ENCODE measurements at regions not wholly inside any gene's neighbourhood (a gene's known extent, or its start where the extent isn't known, plus 50 kb on each side); places are given as distances from the start of the nearest gene placed in this dataset.

- Histone ChIP-seq H3K9me3 (ENCODE audit: low read length) (no peaks in the 10 kb centered on the region), H3K4me3 (ENCODE audit: low read depth, low read length, poor library complexity, severe bottlenecking) (no peak overlapping the region), H2AFZ (ENCODE audit: low read length) (no peak overlapping the region), H3K36me3 (ENCODE audit: insufficient read depth, low read length) (no peaks in the 10 kb centered on the region), H3K4me1 (ENCODE audit: insufficient read depth, low read length, poor library complexity, severe bottlenecking) (no peaks in the 10 kb centered on the region), H4K20me1 (ENCODE audit: insufficient read depth, low read length) (no peaks in the 10 kb centered on the region), H3K9me2 (ENCODE audit: insufficient read depth, low read length) (no peaks in the 10 kb centered on the region), H3K4me2 (ENCODE audit: low read length) (no peak overlapping the region), H3K79me2 (ENCODE audit: insufficient read depth, low read depth, low read length) (no peaks in the 10 kb centered on the region), H3K27ac (ENCODE audit: low read depth, low read length, poor library complexity, severe bottlenecking) (no peak overlapping the region)
- intact Hi-C loops (cut with micrococcal nuclease; ENCODE audit: unreplicated experiment): no loop called here
- DNase-seq (ENCODE audit: low spot score): no peak
- TF ChIP-seq CTCF (conservative IDR thresholded peaks at IDR 0.05; ENCODE audit: low read length) (no peak), EZH2phosphoT487 (IDR thresholded peaks at IDR 0.05; ENCODE audit: borderline replicate concordance, low read depth, low read length) (no peak)
- no TSS peak for BruUV-seq (replicated peaks)
- POLR2A ChIA-PET: interaction anchor here (1.0 kb wide), 1 partner anchor 13 kb away, joined by 3 read pairs; no protein-coding TSS in a partner anchor
- CTCF ChIA-PET (ENCODE audit: unreplicated experiment): no interaction called here
Observed at GRCh38 chr10:30176776-30177533, 117.6 kb upstream of the JCAD start.

GRCh38 chr10:30176182-30176581 lies 116.8 kb upstream of the JCAD start:
- no peak overlapping the region for H3K27ac ChIP-seq (ENCODE audit: low read depth, low read length, poor library complexity, severe bottlenecking)
- TF ChIP-seq CTCF (conservative IDR thresholded peaks at IDR 0.05; ENCODE audit: low read length) (no peak), EZH2phosphoT487 (IDR thresholded peaks at IDR 0.05; ENCODE audit: borderline replicate concordance, low read depth, low read length) (no peak)
- no peaks in the 10 kb centered on the region for H3K9me2 ChIP-seq (ENCODE audit: insufficient read depth, low read length)
- no peak overlapping the region for H2AFZ ChIP-seq (ENCODE audit: low read length)
- no peaks in the 10 kb centered on the region for H3K4me1 ChIP-seq (ENCODE audit: insufficient read depth, low read length, poor library complexity, severe bottlenecking)
- no peaks in the 10 kb centered on the region for H3K9me3 ChIP-seq (ENCODE audit: low read length)
- H3K4me3 ChIP-seq (ENCODE audit: low read depth, low read length, poor library complexity, severe bottlenecking): no peak overlapping the region
- ChIA-PET POLR2A (interaction anchor here (1.0 kb wide), 1 partner anchor 14 kb away, joined by 3 read pairs; no protein-coding TSS in a partner anchor), CTCF (ENCODE audit: unreplicated experiment) (no interaction called here)
- H3K36me3 ChIP-seq (ENCODE audit: insufficient read depth, low read length): no peaks in the 10 kb centered on the region
- intact Hi-C loops (cut with micrococcal nuclease; ENCODE audit: unreplicated experiment): no loop called here
- H3K79me2 ChIP-seq (ENCODE audit: insufficient read depth, low read depth, low read length): no peaks in the 10 kb centered on the region
- BruUV-seq (replicated peaks): no TSS peak
- no peak overlapping the region for H3K4me2 ChIP-seq (ENCODE audit: low read length)
- no peaks in the 10 kb centered on the region for H4K20me1 ChIP-seq (ENCODE audit: insufficient read depth, low read length)
- DNase-seq (ENCODE audit: low spot score): no peak

GRCh38 chr10:30172673-30173072 lies 113.3 kb upstream of the JCAD start:
- CTCF ChIA-PET (ENCODE audit: unreplicated experiment): no interaction called here
- Histone ChIP-seq H3K4me3 (ENCODE audit: low read depth, low read length, poor library complexity, severe bottlenecking) (no peak overlapping the region), H4K20me1 (ENCODE audit: insufficient read depth, low read length) (no peaks in the 10 kb centered on the region), H3K36me3 (ENCODE audit: insufficient read depth, low read length) (no peaks in the 10 kb centered on the region), H3K79me2 (ENCODE audit: insufficient read depth, low read depth, low read length) (no peaks in the 10 kb centered on the region), H3K9me2 (ENCODE audit: insufficient read depth, low read length) (no peaks in the 10 kb centered on the region), H3K9me3 (ENCODE audit: low read length) (no peaks in the 10 kb centered on the region), H3K4me1 (ENCODE audit: insufficient read depth, low read length, poor library complexity, severe bottlenecking) (no peaks in the 10 kb centered on the region), H3K4me2 (ENCODE audit: low read length) (no peak overlapping the region), H3K27ac (ENCODE audit: low read depth, low read length, poor library complexity, severe bottlenecking) (no peak overlapping the region), H2AFZ (ENCODE audit: low read length) (no peak overlapping the region)
- no TSS peak for BruUV-seq (replicated peaks)
- POLR2A ChIA-PET: interaction anchor here (1.2 kb wide), 1 partner anchor 20 kb away, joined by 3 read pairs; no protein-coding TSS in a partner anchor
- TF ChIP-seq EZH2phosphoT487 (IDR thresholded peaks at IDR 0.05; ENCODE audit: borderline replicate concordance, low read depth, low read length) (no peak), CTCF (conservative IDR thresholded peaks at IDR 0.05; ENCODE audit: low read length) (no peak)
- intact Hi-C loops (cut with micrococcal nuclease; ENCODE audit: unreplicated experiment): no loop called here
- DNase-seq (ENCODE audit: low spot score): no peak
